ENCODE measurements at regions not wholly inside any gene's neighbourhood (a gene's known extent, or its start where the extent isn't known, plus 50 kb on each side); places are given as distances from the start of the nearest gene placed in this dataset.

- DNase-seq (ENCODE audit: low spot score), result no peak
These were observed 184.7 kb upstream of the DLGAP1 start for GRCh38 chr18:4639628-4640310.

GRCh38 chr18:4638680-4639079 is 183.6 kb upstream of the DLGAP1 start:
- no peak for DNase-seq (ENCODE audit: low spot score)

- no peak for DNase-seq (ENCODE audit: low spot score)
These were observed 182.8 kb upstream of the DLGAP1 start for GRCh38 chr18:4637876-4638275.

- DNase-seq (ENCODE audit: low spot score), result no peak
These were observed 181.9 kb upstream of the DLGAP1 start for GRCh38 chr18:4636967-4637366.

GRCh38 chr18:4631239-4631638 is 176.1 kb upstream of the DLGAP1 start:
- DNase-seq (ENCODE audit: low spot score), result no peak

GRCh38 chr18:4605212-4605611 is 150.1 kb upstream of the DLGAP1 start:
- no peak for DNase-seq (ENCODE audit: low spot score)

- DNase-seq (ENCODE audit: low spot score), result no peak
These were observed 148.8 kb upstream of the DLGAP1 start for GRCh38 chr18:4603955-4604354.

- DNase-seq (ENCODE audit: low spot score), result no peak
These were observed 144.2 kb upstream of the DLGAP1 start for GRCh38 chr18:4599312-4599711.

GRCh38 chr18:4597301-4597700 is 142.2 kb upstream of the DLGAP1 start:
- DNase-seq (ENCODE audit: low spot score), result no peak

- DNase-seq (ENCODE audit: low spot score), result no peak
These were observed 138.8 kb upstream of the DLGAP1 start for GRCh38 chr18:4593895-4594294.

- no peak for DNase-seq (ENCODE audit: low spot score)
These were observed 138.4 kb upstream of the DLGAP1 start for GRCh38 chr18:4593459-4593858.

- no peak for DNase-seq (ENCODE audit: low spot score)
These were observed 134.1 kb upstream of the DLGAP1 start for GRCh38 chr18:4589056-4589800.

- no peak for DNase-seq (ENCODE audit: low spot score)
These were observed 132.1 kb upstream of the DLGAP1 start for GRCh38 chr18:4587204-4587603.

- DNase-seq (ENCODE audit: low spot score), result no peak
These were observed 131.6 kb upstream of the DLGAP1 start for GRCh38 chr18:4586731-4587130.

GRCh38 chr18:4582431-4583335 is 127.6 kb upstream of the DLGAP1 start:
- no peak for DNase-seq (ENCODE audit: low spot score)

GRCh38 chr18:4581966-4582365 is 126.9 kb upstream of the DLGAP1 start:
- no peak for DNase-seq (ENCODE audit: low spot score)

GRCh38 chr18:4578449-4578848 is 123.3 kb upstream of the DLGAP1 start:
- DNase-seq (ENCODE audit: low spot score), result no peak

- no peak for DNase-seq (ENCODE audit: low spot score)
These were observed 118.6 kb upstream of the DLGAP1 start for GRCh38 chr18:4573735-4574134.

GRCh38 chr18:4557502-4557901 is 102.4 kb upstream of the DLGAP1 start:
- DNase-seq (ENCODE audit: low spot score), result no peak

GRCh38 chr18:4551001-4551360 is 95.9 kb upstream of the DLGAP1 start:
- no peak for DNase-seq (ENCODE audit: low spot score)

GRCh38 chr18:4549164-4549872 is 94.2 kb upstream of the DLGAP1 start:
- no peak for DNase-seq (ENCODE audit: low spot score)

GRCh38 chr18:4547126-4547525 is 92.0 kb upstream of the DLGAP1 start:
- no peak for DNase-seq (ENCODE audit: low spot score)
